ENCODE measurements at regions not wholly inside any gene's neighbourhood (a gene's known extent, or its start where the extent isn't known, plus 50 kb on each side); places are given as distances from the start of the nearest gene placed in this dataset.

- in situ Hi-C loops (cut with HindIII; ENCODE audit: extremely low pct_ligation_motif_present, low pct_unique_long_range_greater_than_20kb), result loop anchor here (25.0 kb wide), 1 partner anchor 795 kb away; no protein-coding TSS in a partner anchor
- POLR2A ChIA-PET, result no interaction called here
These were observed 55.5 kb upstream of the CABCOCO1 start for GRCh38 chr10:61606959-61607907.

More at GRCh38 chr10:61606959-61607907, 55.5 kb upstream of the CABCOCO1 start:
- TF ChIP-seq TEAD3 (CRISPR knock-in tag; optimal IDR thresholded peaks at IDR 0.05; ENCODE audit: borderline replicate concordance), result no peak
- 0 out of 2 replicates have a peak, but pooled peaks have one; percentile 11 for TF ChIP-seq STAG1 (CRISPR knock-in tag; IDR thresholded peaks at IDR 0.05)
- 0 out of 2 replicates have a peak, but pooled peaks have one; percentile 7 for TF ChIP-seq CEBPB (IDR thresholded peaks at IDR 0.05; ENCODE audit: borderline replicate concordance, low read depth, low read length)
- peak; percentile 23; the same call in 1 of the 2 replicates for TF ChIP-seq CTCF (CRISPR knock-in tag; IDR thresholded peaks at IDR 0.05)
- H3K4me1 ChIP-seq (ENCODE audit: insufficient read depth, low read length), result no peaks in the 10 kb centered on the region
- H3K4me3 ChIP-seq (replicated peaks in 1 of 3; ENCODE audit: insufficient read depth in 1 of 3, low read depth in 2 of 3, low read length in 3 of 3), result no peak overlapping the region
- CTCF ChIA-PET (ENCODE audit: low intra/inter-chr PET ratio, low total read pairs), result no interaction called here
- H3K79me2 ChIP-seq (ENCODE audit: insufficient read depth, low read length), result no peaks in the 10 kb centered on the region
- BruUV-seq (replicated peaks), result no TSS peak
- FAIRE-seq (peak; percentile 36), ATAC-seq (peak; percentile 50), DNase-seq (ENCODE audit: low spot score) (peak; percentile 14)
- no peaks in the 10 kb centered on the region; a peak in 1 of 5 replicates for H3K27me3 ChIP-seq (ENCODE audit: control insufficient read depth in 1 of 2, insufficient read depth in 2 of 2, low read length in 2 of 2)
- H2AFZ ChIP-seq (ENCODE audit: low read length), result no peak overlapping the region
- intact Hi-C loops (cut with micrococcal nuclease; ENCODE audit: unreplicated experiment), result loop anchor here (5.0 kb wide), 1 partner anchor 125 kb away; no protein-coding TSS in a partner anchor
- 30% methylated on average over 5 of the region's 5 CpGs for WGBS (ENCODE audit: low lambda C conversion rate)
- H3K9me3 ChIP-seq (ENCODE audit: low read length), result no peaks in the 10 kb centered on the region
- H3K4me2 ChIP-seq (ENCODE audit: low read depth, low read length), result no peak overlapping the region
- H3K9ac ChIP-seq (ENCODE audit: insufficient read depth, low read depth, low read length), result no peak overlapping the region
- H3K36me3 ChIP-seq (replicated peaks in 1 of 2; ENCODE audit: control insufficient read depth in 1 of 2, insufficient read depth in 2 of 2, low read length in 2 of 2), result no peaks in the 10 kb centered on the region
- H4K20me1 ChIP-seq (ENCODE audit: insufficient read depth, low read length), result no peaks in the 10 kb centered on the region
- no peak overlapping the region for H3K27ac ChIP-seq (ENCODE audit: extremely low read length, insufficient read depth, low read length)
